HG03575 (cell line): ENCODE measurements at regions not wholly inside any gene's neighbourhood (a gene's known extent, or its start where the extent isn't known, plus 50 kb on each side); places are given as distances from the start of the nearest gene placed in this dataset.

Experiments used
- ATAC-seq: cut with Tn5 transposase; IDR thresholded peaks from one replicate; pipeline ENCODE4 v1.9.1; 2021; ENCODE audit not compliant: unreplicated experiment, insufficient number of reproducible peaks, low FRiP score; ENCODE audit errors: extremely low read depth

- no peak for ATAC-seq
These were observed 228.9 kb upstream of the JAG1 start for GRCh38 chr20:10902576-10903282.

- ATAC-seq, result no peak
These were observed 233.0 kb upstream of the JAG1 start for GRCh38 chr20:10906834-10907233.

GRCh38 chr20:10909803-10910202 is 236.0 kb upstream of the JAG1 start:
- no peak for ATAC-seq

GRCh38 chr20:10910535-10911178 is 236.9 kb upstream of the JAG1 start:
- no peak for ATAC-seq

GRCh38 chr20:10911298-10911697 is 237.5 kb upstream of the JAG1 start:
- ATAC-seq, result no peak

GRCh38 chr20:10915815-10916214 is 242.0 kb upstream of the JAG1 start:
- ATAC-seq, result no peak

GRCh38 chr20:10916312-10916711 is 242.5 kb upstream of the JAG1 start:
- no peak for ATAC-seq

- no peak for ATAC-seq
These were observed 244.0 kb upstream of the JAG1 start for GRCh38 chr20:10917826-10918225.

- no peak for ATAC-seq
These were observed 245.8 kb upstream of the JAG1 start for GRCh38 chr20:10919396-10920140.

GRCh38 chr20:10920396-10920795 is 246.6 kb upstream of the JAG1 start:
- ATAC-seq, result no peak

- no peak for ATAC-seq
These were observed 247.8 kb upstream of the JAG1 start for GRCh38 chr20:10921491-10922010.

GRCh38 chr20:10922506-10922905 is 248.7 kb upstream of the JAG1 start:
- ATAC-seq, result no peak

GRCh38 chr20:10922941-10923340 is 249.1 kb upstream of the JAG1 start:
- no peak for ATAC-seq

- ATAC-seq, result no peak
These were observed 250.9 kb upstream of the JAG1 start for GRCh38 chr20:10924644-10925201.

- no peak for ATAC-seq
These were observed 252.0 kb upstream of the JAG1 start for GRCh38 chr20:10925767-10926166.

GRCh38 chr20:10927011-10927583 is 253.3 kb upstream of the JAG1 start:
- ATAC-seq, result no peak

GRCh38 chr20:10927936-10928840 is 254.4 kb upstream of the JAG1 start:
- no peak for ATAC-seq

GRCh38 chr20:10928841-10929421 is 255.1 kb upstream of the JAG1 start:
- no peak for ATAC-seq
